ENCODE measurements at regions not wholly inside any gene's neighbourhood (a gene's known extent, or its start where the extent isn't known, plus 50 kb on each side); places are given as distances from the start of the nearest gene placed in this dataset.

DNA sequence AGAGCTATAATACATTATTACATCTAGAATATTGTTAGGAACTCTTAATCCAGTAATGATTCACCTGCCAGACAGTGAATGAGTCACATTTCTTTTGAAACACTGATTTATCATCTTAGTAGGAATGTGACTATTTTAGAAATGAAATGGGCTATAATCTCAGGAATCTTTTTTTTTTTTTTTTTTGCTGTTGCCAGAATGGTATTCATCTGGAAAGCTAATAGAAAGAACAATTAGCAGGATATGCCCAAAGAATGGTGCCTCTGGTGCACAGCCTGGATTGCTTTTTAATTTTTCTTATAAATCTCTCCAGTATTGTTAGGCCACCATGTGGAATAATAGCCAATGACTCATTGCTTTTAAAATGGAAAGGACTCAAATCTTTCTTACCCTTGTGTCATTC lies 181.1 kb upstream of the SMIM31 start (continued):
- TF ChIP-seq, protein P1, sequence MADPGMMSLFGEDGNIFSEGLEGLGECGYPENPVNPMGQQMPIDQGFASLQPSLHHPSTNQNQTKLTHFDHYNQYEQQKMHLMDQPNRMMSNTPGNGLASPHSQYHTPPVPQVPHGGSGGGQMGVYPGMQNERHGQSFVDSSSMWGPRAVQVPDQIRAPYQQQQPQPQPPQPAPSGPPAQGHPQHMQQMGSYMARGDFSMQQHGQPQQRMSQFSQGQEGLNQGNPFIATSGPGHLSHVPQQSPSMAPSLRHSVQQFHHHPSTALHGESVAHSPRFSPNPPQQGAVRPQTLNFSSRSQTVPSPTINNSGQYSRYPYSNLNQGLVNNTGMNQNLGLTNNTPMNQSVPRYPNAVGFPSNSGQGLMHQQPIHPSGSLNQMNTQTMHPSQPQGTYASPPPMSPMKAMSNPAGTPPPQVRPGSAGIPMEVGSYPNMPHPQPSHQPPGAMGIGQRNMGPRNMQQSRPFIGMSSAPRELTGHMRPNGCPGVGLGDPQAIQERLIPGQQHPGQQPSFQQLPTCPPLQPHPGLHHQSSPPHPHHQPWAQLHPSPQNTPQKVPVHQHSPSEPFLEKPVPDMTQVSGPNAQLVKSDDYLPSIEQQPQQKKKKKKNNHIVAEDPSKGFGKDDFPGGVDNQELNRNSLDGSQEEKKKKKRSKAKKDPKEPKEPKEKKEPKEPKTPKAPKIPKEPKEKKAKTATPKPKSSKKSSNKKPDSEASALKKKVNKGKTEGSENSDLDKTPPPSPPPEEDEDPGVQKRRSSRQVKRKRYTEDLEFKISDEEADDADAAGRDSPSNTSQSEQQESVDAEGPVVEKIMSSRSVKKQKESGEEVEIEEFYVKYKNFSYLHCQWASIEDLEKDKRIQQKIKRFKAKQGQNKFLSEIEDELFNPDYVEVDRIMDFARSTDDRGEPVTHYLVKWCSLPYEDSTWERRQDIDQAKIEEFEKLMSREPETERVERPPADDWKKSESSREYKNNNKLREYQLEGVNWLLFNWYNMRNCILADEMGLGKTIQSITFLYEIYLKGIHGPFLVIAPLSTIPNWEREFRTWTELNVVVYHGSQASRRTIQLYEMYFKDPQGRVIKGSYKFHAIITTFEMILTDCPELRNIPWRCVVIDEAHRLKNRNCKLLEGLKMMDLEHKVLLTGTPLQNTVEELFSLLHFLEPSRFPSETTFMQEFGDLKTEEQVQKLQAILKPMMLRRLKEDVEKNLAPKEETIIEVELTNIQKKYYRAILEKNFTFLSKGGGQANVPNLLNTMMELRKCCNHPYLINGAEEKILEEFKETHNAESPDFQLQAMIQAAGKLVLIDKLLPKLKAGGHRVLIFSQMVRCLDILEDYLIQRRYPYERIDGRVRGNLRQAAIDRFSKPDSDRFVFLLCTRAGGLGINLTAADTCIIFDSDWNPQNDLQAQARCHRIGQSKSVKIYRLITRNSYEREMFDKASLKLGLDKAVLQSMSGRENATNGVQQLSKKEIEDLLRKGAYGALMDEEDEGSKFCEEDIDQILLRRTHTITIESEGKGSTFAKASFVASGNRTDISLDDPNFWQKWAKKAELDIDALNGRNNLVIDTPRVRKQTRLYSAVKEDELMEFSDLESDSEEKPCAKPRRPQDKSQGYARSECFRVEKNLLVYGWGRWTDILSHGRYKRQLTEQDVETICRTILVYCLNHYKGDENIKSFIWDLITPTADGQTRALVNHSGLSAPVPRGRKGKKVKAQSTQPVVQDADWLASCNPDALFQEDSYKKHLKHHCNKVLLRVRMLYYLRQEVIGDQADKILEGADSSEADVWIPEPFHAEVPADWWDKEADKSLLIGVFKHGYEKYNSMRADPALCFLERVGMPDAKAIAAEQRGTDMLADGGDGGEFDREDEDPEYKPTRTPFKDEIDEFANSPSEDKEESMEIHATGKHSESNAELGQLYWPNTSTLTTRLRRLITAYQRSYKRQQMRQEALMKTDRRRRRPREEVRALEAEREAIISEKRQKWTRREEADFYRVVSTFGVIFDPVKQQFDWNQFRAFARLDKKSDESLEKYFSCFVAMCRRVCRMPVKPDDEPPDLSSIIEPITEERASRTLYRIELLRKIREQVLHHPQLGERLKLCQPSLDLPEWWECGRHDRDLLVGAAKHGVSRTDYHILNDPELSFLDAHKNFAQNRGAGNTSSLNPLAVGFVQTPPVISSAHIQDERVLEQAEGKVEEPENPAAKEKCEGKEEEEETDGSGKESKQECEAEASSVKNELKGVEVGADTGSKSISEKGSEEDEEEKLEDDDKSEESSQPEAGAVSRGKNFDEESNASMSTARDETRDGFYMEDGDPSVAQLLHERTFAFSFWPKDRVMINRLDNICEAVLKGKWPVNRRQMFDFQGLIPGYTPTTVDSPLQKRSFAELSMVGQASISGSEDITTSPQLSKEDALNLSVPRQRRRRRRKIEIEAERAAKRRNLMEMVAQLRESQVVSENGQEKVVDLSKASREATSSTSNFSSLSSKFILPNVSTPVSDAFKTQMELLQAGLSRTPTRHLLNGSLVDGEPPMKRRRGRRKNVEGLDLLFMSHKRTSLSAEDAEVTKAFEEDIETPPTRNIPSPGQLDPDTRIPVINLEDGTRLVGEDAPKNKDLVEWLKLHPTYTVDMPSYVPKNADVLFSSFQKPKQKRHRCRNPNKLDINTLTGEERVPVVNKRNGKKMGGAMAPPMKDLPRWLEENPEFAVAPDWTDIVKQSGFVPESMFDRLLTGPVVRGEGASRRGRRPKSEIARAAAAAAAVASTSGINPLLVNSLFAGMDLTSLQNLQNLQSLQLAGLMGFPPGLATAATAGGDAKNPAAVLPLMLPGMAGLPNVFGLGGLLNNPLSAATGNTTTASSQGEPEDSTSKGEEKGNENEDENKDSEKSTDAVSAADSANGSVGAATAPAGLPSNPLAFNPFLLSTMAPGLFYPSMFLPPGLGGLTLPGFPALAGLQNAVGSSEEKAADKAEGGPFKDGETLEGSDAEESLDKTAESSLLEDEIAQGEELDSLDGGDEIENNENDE (IDR thresholded peaks at IDR 0.05; ENCODE audit: insufficient replicate concordance, low read length): no peak
- TF ChIP-seq, protein P2, sequence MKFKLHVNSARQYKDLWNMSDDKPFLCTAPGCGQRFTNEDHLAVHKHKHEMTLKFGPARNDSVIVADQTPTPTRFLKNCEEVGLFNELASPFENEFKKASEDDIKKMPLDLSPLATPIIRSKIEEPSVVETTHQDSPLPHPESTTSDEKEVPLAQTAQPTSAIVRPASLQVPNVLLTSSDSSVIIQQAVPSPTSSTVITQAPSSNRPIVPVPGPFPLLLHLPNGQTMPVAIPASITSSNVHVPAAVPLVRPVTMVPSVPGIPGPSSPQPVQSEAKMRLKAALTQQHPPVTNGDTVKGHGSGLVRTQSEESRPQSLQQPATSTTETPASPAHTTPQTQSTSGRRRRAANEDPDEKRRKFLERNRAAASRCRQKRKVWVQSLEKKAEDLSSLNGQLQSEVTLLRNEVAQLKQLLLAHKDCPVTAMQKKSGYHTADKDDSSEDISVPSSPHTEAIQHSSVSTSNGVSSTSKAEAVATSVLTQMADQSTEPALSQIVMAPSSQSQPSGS (IDR thresholded peaks at IDR 0.05; ENCODE audit: low read length): no peak
- TF ChIP-seq MAFK (IDR thresholded peaks at IDR 0.05; ENCODE audit: low read depth, low read length): no peak
- no peak for TF ChIP-seq ATF3 (IDR thresholded peaks at IDR 0.05; ENCODE audit: insufficient read depth, low read depth, low read length)
- TF ChIP-seq GTF2F1 (IDR thresholded peaks at IDR 0.05; ENCODE audit: borderline replicate concordance, low read depth, low read length): no peak
- TF ChIP-seq SUZ12 (IDR thresholded peaks at IDR 0.05; ENCODE audit: low read length): no peak
- no peak for TF ChIP-seq JUND (IDR thresholded peaks at IDR 0.05; ENCODE audit: low read length)
- no peak for TF ChIP-seq FOSL1 (IDR thresholded peaks at IDR 0.05; ENCODE audit: insufficient read depth, low read depth, low read length)

Measured in H1 (cell line).